IMR-90 (cell line): ENCODE measurements at regions not wholly inside any gene's neighbourhood (a gene's known extent, or its start where the extent isn't known, plus 50 kb on each side); places are given as distances from the start of the nearest gene placed in this dataset.

Experiments used
- ATAC-seq: fragments of 200-7000 bp; cut with Tn5 transposase; 2 replicates; pipeline ENCODE4 v1.9.1; 2020; ENCODE audit warnings: low read depth, mild to moderate bottlenecking, moderate library complexity
- BruUV-seq: library from RNA; stranded (reverse); fragments of 400-500 nt; replicated peaks from 2 replicates; lab custom pipeline; 2021; lab: Mats Ljungman, UMichigan
- CTCF ChIA-PET: fragments of 300-600 bp; formaldehyde crosslinking; extraction: SDS; loops from one replicate; lab custom pipeline; 2021; ENCODE audit warnings: antibody characterized with exemption; lab: Yijun Ruan, JAX
- POLR2A ChIA-PET: fragments of 300-600 bp; sonication (Branson Sonifier 250); formaldehyde crosslinking; loops from one replicate; lab custom pipeline; 2022; ENCODE audit warnings: antibody characterized with exemption; ENCODE audit not compliant: unreplicated experiment; lab: Charles Lee
- DNase-seq: peaks from one replicate; pipeline ENCODE4 v3.0.0; 2013
- H2AFZ ChIP-seq: replicated peaks from 2 replicates; pipeline ENCODE3; 2013; ENCODE audit warnings: low read length, mild to moderate bottlenecking; ENCODE audit not compliant: poor library complexity
- H2AK5ac ChIP-seq: 2 replicates; pipeline ENCODE4 v1.6.1; 2013; ENCODE audit warnings: low read depth, low read length, inconsistent platforms
- H2AK9ac ChIP-seq: replicated peaks from 2 replicates; pipeline ENCODE3; 2013; ENCODE audit warnings: mild to moderate bottlenecking, low read depth, low read length, moderate library complexity; ENCODE audit not compliant: poor library complexity
- H2BK120ac ChIP-seq: 2 replicates; pipeline ENCODE4 v1.6.1; 2013; ENCODE audit warnings: low read depth, low read length, inconsistent platforms
- H2BK15ac ChIP-seq: 3 replicates; pipeline ENCODE4 v1.6.1; 2013; ENCODE audit warnings: low read depth, low read length, inconsistent platforms
- H2BK20ac ChIP-seq: 2 replicates; pipeline ENCODE4 v1.6.1; 2013; ENCODE audit warnings: low read depth, mild to moderate bottlenecking, inconsistent platforms, low read length, moderate library complexity
- H2BK5ac ChIP-seq: 2 replicates; pipeline ENCODE4 v1.6.1; 2013; ENCODE audit warnings: mild to moderate bottlenecking, low read depth, low read length, inconsistent platforms; ENCODE audit not compliant: poor library complexity, severe bottlenecking
- H3K14ac ChIP-seq: replicated peaks from 2 replicates; pipeline ENCODE4 v1.6.1; 2013; ENCODE audit warnings: low read depth, low read length, inconsistent platforms
- H3K18ac ChIP-seq: 2 replicates; pipeline ENCODE4 v1.6.1; 2013; ENCODE audit warnings: low read depth, low read length, control low read depth
- H3K23ac ChIP-seq: 2 replicates; pipeline ENCODE4 v1.6.1; 2013; ENCODE audit warnings: low read depth, low read length, inconsistent platforms
- H3K27ac ChIP-seq: 2 replicates; pipeline ENCODE4 v1.5.1; 2013; ENCODE audit warnings: mild to moderate bottlenecking, control low read depth, low read length; ENCODE audit not compliant: insufficient read depth
- H3K27me3 ChIP-seq: 2 replicates; pipeline ENCODE4 v1.6.1; 2013; ENCODE audit warnings: low read length; ENCODE audit not compliant: control insufficient read depth, insufficient read depth
- H3K36me3 ChIP-seq: 2 replicates; pipeline ENCODE4 v1.6.1; 2013; ENCODE audit warnings: low read length, mixed read lengths; ENCODE audit not compliant: control insufficient read depth, insufficient read depth
- H3K4ac ChIP-seq: 2 replicates; pipeline ENCODE4 v1.6.1; 2013; ENCODE audit warnings: low read depth, low read length, inconsistent platforms
- H3K4me1 ChIP-seq: 2 replicates; pipeline ENCODE4 v1.6.1; 2013; ENCODE audit warnings: low read length, mixed read lengths; ENCODE audit not compliant: control insufficient read depth, insufficient read depth
- H3K4me2 ChIP-seq: 2 replicates; pipeline ENCODE4 v1.6.1; 2013; ENCODE audit warnings: low read depth, mild to moderate bottlenecking, control low read depth, low read length, moderate library complexity
- H3K4me3 ChIP-seq: 2 replicates; pipeline ENCODE4 v1.5.1; 2013; ENCODE audit warnings: low read depth, mild to moderate bottlenecking, control low read depth, low read length, moderate library complexity; ENCODE audit not compliant: insufficient read depth
- H3K56ac ChIP-seq: 2 replicates; pipeline ENCODE4 v1.6.1; 2013; ENCODE audit warnings: low read length, inconsistent platforms; ENCODE audit not compliant: insufficient read depth; ENCODE audit errors: extremely low read depth
- H3K79me1 ChIP-seq, 2 experiments: 2 replicates each; pipeline ENCODE4 v1.6.1; 2013; ENCODE audit warnings: low read length in 2 of 2, inconsistent platforms in 1 of 2, low read depth in 1 of 2
- H3K9ac ChIP-seq: 2 replicates; pipeline ENCODE4 v1.6.1; 2013; ENCODE audit warnings: low read depth, low read length, control low read depth
- H3K9me1 ChIP-seq: 2 replicates; pipeline ENCODE4 v1.6.1; 2013; ENCODE audit warnings: low read length, inconsistent platforms; ENCODE audit not compliant: insufficient read depth
- H3K9me3 ChIP-seq: 2 replicates; pipeline ENCODE4 v1.6.1; 2013; ENCODE audit warnings: low read length; ENCODE audit not compliant: control insufficient read depth, insufficient read depth
- H4K20me1 ChIP-seq: 2 replicates; pipeline ENCODE4 v1.6.1; 2013; ENCODE audit warnings: low read length, inconsistent platforms; ENCODE audit not compliant: insufficient read depth
- H4K5ac ChIP-seq: 2 replicates; pipeline ENCODE4 v1.6.1; 2013; ENCODE audit warnings: mild to moderate bottlenecking, low read depth, low read length, control low read depth
- H4K8ac ChIP-seq, 2 experiments: 2 replicates each; pipeline ENCODE4 v1.6.1; 2013; ENCODE audit warnings: low read depth in 2 of 2, low read length in 2 of 2, control low read depth in 1 of 2, inconsistent platforms in 1 of 2
- H4K91ac ChIP-seq: 2 replicates; pipeline ENCODE4 v1.6.1; 2013; ENCODE audit warnings: low read depth, low read length, inconsistent platforms; ENCODE audit not compliant: insufficient read depth
- CHD1 ChIP-seq: IDR thresholded peaks from 2 replicates; pipeline ENCODE4 v1.6.1; 2012; ENCODE audit warnings: low read depth, low read length, improper control_type of control experiment
- MAFK ChIP-seq: IDR thresholded peaks from 2 replicates; pipeline ENCODE4 v1.6.1; 2012; ENCODE audit warnings: low read depth, low read length, improper control_type of control experiment
- MXI1 ChIP-seq: IDR thresholded peaks from 2 replicates; pipeline ENCODE4 v1.6.1; 2012; ENCODE audit warnings: low read depth, mild to moderate bottlenecking, low read length, moderate library complexity, borderline replicate concordance
- WGBS, 2 experiments: methylation state at CpG; one replicate each; pipeline versions ENCODE4 v1.1.5 to v1.1.7; 2013; ENCODE audit warnings: missing lambda C conversion rate in 2 of 2; ENCODE audit not compliant: insufficient read length in 1 of 2; ENCODE audit errors: extremely low coverage in 2 of 2; 5-methylcytosine and 5-hydroxymethylcytosine counted together
- dilution Hi-C: fragments of 300-500 bp; cut with HindIII; formaldehyde crosslinking; loops from one replicate; pipeline ENCODE4 v1.14.3; 2018; ENCODE audit warnings: low sequenced_read_pairs; ENCODE audit not compliant: unreplicated experiment
- in situ Hi-C: fragments of 300-500 bp; cut with MboI; formaldehyde crosslinking; loops from 3 replicates; pipeline ENCODE4 v1.14.3; 2019; ENCODE audit warnings: low sequenced_read_pairs, inconsistent platforms, mixed read lengths
- intact Hi-C: fragments of 100-400 bp; cut with micrococcal nuclease; formaldehyde crosslinking; loops from 2 replicates; pipeline ENCODE4 v1.10.0; 2022
- TF ChIP-seq, protein P1 (sequence below): conservative IDR thresholded peaks from 2 replicates; pipeline ENCODE4 v1.5.1; 2012; ENCODE audit warnings: mild to moderate bottlenecking, low read depth, low read length, improper control_type of control experiment

DNA sequence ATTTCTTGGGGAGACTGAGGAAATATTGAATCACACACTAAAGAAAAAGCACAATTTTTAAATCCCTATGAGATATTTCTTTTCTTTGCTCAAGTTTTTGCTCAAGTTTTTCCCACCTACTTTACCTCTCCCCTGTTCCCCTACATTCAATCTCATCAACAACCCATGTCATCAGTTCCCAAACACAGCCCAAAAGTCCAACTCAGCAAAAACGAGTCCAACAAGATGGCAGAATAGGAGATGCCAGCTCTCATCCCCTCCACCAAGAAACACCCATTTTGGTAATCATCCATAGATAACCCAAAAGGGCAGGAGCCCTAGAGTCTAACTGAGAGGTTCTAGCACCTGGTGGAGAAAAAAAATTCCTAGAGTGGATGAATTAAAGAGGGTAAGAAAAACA is 152.5 kb upstream of the GHITM start:
- dilution Hi-C loops (no loop called here), intact Hi-C loops (no loop called here)
- no TSS peak for BruUV-seq

More for the DNA sequence above, 152.5 kb upstream of the GHITM start:
- no peak overlapping the region for H2BK20ac ChIP-seq
- no peak overlapping the region for H2AK9ac ChIP-seq
- H4K20me1 ChIP-seq, result no peaks in the 10 kb centered on the region
- CTCF ChIA-PET, result no interaction called here
- no peaks in the 10 kb centered on the region for H3K4me1 ChIP-seq
- DNase-seq, result no peak
- TF ChIP-seq MXI1 (no peak), CHD1 (no peak), MAFK (peak; percentile 20; the same call in 1 of the 2 replicates)
- TF ChIP-seq, protein P1, sequence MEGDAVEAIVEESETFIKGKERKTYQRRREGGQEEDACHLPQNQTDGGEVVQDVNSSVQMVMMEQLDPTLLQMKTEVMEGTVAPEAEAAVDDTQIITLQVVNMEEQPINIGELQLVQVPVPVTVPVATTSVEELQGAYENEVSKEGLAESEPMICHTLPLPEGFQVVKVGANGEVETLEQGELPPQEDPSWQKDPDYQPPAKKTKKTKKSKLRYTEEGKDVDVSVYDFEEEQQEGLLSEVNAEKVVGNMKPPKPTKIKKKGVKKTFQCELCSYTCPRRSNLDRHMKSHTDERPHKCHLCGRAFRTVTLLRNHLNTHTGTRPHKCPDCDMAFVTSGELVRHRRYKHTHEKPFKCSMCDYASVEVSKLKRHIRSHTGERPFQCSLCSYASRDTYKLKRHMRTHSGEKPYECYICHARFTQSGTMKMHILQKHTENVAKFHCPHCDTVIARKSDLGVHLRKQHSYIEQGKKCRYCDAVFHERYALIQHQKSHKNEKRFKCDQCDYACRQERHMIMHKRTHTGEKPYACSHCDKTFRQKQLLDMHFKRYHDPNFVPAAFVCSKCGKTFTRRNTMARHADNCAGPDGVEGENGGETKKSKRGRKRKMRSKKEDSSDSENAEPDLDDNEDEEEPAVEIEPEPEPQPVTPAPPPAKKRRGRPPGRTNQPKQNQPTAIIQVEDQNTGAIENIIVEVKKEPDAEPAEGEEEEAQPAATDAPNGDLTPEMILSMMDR, result no peak
- in situ Hi-C loops, result no loop called here
- no peak overlapping the region for H4K5ac ChIP-seq
- no peaks in the 10 kb centered on the region for H3K36me3 ChIP-seq
- no peak overlapping the region for H4K91ac ChIP-seq
- no peak overlapping the region for H2BK5ac ChIP-seq
- H4K8ac ChIP-seq, result no peak overlapping the region
- H3K9me3 ChIP-seq, result 0 out of 2 replicates have a peak, but pooled peaks cover 5% of the 10 kb centered on the region
- no peak overlapping the region for H2AK5ac ChIP-seq
- H2BK15ac ChIP-seq, result no peak overlapping the region
- H3K9me1 ChIP-seq, result no peaks in the 10 kb centered on the region
- no peak overlapping the region for H3K4ac ChIP-seq
- H2BK120ac ChIP-seq, result no peak overlapping the region
- POLR2A ChIA-PET, result no interaction called here
- H3K14ac ChIP-seq, result no peak overlapping the region
- no peak overlapping the region for H3K27ac ChIP-seq
- H2AFZ ChIP-seq, result no peak overlapping the region
- H3K4me3 ChIP-seq, result no peak overlapping the region
- no CpG with 5 or more reads among the region's 1 CpG for WGBS, 2 experiments
- H3K4me2 ChIP-seq, result no peak overlapping the region
- no peak overlapping the region for H3K23ac ChIP-seq
- H3K9ac ChIP-seq, result no peak overlapping the region
- H3K56ac ChIP-seq, result no peak overlapping the region
- no peak for ATAC-seq
- H3K18ac ChIP-seq, result no peak overlapping the region
- H3K27me3 ChIP-seq, result no peaks in the 10 kb centered on the region
- no peaks in the 10 kb centered on the region for H3K79me1 ChIP-seq
